Adrenal gland (tissue), 9 donors: ENCODE measurements at regions not wholly inside any gene's neighbourhood (a gene's known extent, or its start where the extent isn't known, plus 50 kb on each side); places are given as distances from the start of the nearest gene placed in this dataset.

ENCODE experiments used
- DNase-seq, 7 donors: peaks; one replicate each; pipeline ENCODE4 v3.0.0-alpha.2; 2019 to 2020
- H3K27ac ChIP-seq, 5 donors: fragments of 200-600 bp; sonication (generic) in 4 of 5; 1 replicate in 3 of 5; 2 replicates in 2 of 5; pipeline versions ENCODE4 v1.5.1 to v1.8.0; 2016 to 2020; ENCODE audit warnings: mild to moderate bottlenecking in 1 of 5
- H3K27me3 ChIP-seq: fragments of 200-600 bp; 2 replicates; pipeline ENCODE4 v1.8.0; 2021
- H3K36me3 ChIP-seq, 2 donors: fragments of 200-600 bp; replicated peaks in 1 of 2; 1 replicate in 1 of 2; 2 replicates in 1 of 2; pipeline versions ENCODE4 v1.5.1 to v1.8.0; 2018 to 2022
- H3K4me1 ChIP-seq, 2 donors: fragments of 200-600 bp; replicated peaks in 1 of 2; 1 replicate in 1 of 2; 2 replicates in 1 of 2; pipeline versions ENCODE4 v1.5.1 to v1.8.0; 2018 to 2021
- H3K4me3 ChIP-seq, 4 donors: fragments of 200-600 bp; sonication (generic) in 3 of 4; one replicate each; pipeline ENCODE4 v1.5.1; 2016 to 2018
- H3K9me3 ChIP-seq, 3 donors: fragments of 200-600 bp; sonication (generic) in 1 of 3; replicated peaks in 1 of 3; 1 replicate in 2 of 3; 2 replicates in 1 of 3; pipeline versions ENCODE4 v1.5.1 to v1.8.0; 2016 to 2021
- POLR2A ChIP-seq, 2 donors: fragments of 450-650 bp; IDR thresholded peaks; one replicate each; pipeline ENCODE4 v1.6.1; 2017; ENCODE audit warnings: antibody characterized with exemption in 2 of 2, mild to moderate bottlenecking in 2 of 2, moderate library complexity in 1 of 2
- WGBS, 4 donors: extraction: QIAGEN DNeasy Blood & Tissue Kit in 2 of 4; methylation state at CpG; one replicate each; pipeline versions ENCODE4 v1.1.5 to v1.1.7; 2013 to 2017; 5-methylcytosine and 5-hydroxymethylcytosine counted together
- intact Hi-C, 2 donors: fragments of 100-400 bp; cut with DNase I; formaldehyde crosslinking; loops; one replicate each; pipeline versions ENCODE4 v1.14.1 to v1.15.0; 2022 to 2023
- TF ChIP-seq, protein P1 (sequence below), 6 experiments: fragments of 450-650 bp in 4 of 6; fragments of 200-600 bp in 2 of 6; sonication (generic) in 1 of 6; IDR thresholded peaks; 1 replicate in 5 of 6; 2 replicates in 1 of 6; pipeline versions ENCODE4 v1.5.1 to v1.8.0; 2016 to 2021; ENCODE audit warnings: antibody characterized with exemption in 6 of 6, mild to moderate bottlenecking in 2 of 6, moderate library complexity in 1 of 6
- donor health status: healthy with polysubstance abuse.
- donor health status: Bipolar disorder and iron deficiency.
- donor health status: DM: yes; HTN: yes; CAD: no.
- donor health status: DM: no; HTN: no; CAD: no.
- donor health status: DM: no; HTN: no; CAD: no.

DNA sequence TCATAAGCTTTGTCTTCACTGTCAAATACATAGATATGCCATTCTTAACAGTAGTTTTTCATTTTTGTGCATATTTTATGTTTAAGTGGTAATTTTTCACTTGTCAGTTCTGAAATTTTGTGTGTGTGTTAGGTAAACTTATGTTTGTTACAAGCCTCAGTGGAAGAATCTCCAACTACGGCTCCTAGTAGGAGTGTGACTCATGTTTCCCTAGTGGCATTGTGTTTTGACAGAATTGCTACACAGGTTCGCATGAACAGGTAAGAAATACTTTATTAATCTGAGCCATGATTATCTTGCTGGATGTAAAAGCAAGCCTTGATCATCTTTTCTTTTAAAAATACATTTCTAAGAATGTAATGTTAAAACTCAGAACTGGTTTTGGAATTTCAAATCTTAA is 94.4 kb downstream of the BLTP1 start:
- 87 to 96% (median 93%) methylated on average over 2 of the region's 2 CpGs for WGBS, 4 donors
- intact Hi-C loops: loop anchor here in 1 of 2 donors (5.0 kb wide), 1 partner anchor 36 kb away; no protein-coding TSS in a partner anchor
- no peak overlapping the region for H3K4me3 ChIP-seq
- no peak for DNase-seq
- H3K36me3 ChIP-seq: peaks cover 0 to 29% of the 10 kb centered on the region in 2 donors
- H3K4me1 ChIP-seq: no peaks in the 10 kb centered on the region
- H3K27me3 ChIP-seq: no peaks in the 10 kb centered on the region
- H3K27ac ChIP-seq: no peak overlapping the region
- peaks cover 0 to 6% (median 0%) of the 10 kb centered on the region in 3 donors for H3K9me3 ChIP-seq
- TF ChIP-seq POLR2A (IDR thresholded peaks at IDR 0.05): no peak
- TF ChIP-seq, protein P1, sequence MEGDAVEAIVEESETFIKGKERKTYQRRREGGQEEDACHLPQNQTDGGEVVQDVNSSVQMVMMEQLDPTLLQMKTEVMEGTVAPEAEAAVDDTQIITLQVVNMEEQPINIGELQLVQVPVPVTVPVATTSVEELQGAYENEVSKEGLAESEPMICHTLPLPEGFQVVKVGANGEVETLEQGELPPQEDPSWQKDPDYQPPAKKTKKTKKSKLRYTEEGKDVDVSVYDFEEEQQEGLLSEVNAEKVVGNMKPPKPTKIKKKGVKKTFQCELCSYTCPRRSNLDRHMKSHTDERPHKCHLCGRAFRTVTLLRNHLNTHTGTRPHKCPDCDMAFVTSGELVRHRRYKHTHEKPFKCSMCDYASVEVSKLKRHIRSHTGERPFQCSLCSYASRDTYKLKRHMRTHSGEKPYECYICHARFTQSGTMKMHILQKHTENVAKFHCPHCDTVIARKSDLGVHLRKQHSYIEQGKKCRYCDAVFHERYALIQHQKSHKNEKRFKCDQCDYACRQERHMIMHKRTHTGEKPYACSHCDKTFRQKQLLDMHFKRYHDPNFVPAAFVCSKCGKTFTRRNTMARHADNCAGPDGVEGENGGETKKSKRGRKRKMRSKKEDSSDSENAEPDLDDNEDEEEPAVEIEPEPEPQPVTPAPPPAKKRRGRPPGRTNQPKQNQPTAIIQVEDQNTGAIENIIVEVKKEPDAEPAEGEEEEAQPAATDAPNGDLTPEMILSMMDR (IDR thresholded peaks at IDR 0.05): no peak

DNA sequence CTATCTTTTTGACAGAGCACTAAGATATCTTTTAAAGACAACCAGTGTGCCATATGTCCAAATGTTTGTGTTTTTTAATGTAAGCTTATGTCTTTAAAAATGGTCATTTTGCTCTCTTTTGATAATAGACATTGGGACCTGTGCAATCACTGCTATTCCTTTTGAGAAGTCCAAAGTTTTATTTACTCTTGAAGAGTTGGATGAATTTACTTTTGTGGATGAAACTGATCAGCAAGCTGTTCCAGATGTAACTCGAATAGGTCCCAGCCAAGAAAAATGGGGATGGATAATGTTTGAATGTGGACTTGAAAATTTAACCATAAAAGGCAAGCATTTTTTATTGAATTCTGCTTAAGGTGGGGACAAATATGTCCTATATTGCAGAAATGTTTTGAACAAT is 97.2 kb downstream of the BLTP1 start:
- Histone ChIP-seq H3K4me3 (no peak overlapping the region), H3K36me3 (peaks cover 0 to 50% of the 10 kb centered on the region in 2 donors), H3K9me3 (peaks cover 0 to 6% (median 0%) of the 10 kb centered on the region in 3 donors), H3K27ac (no peak overlapping the region), H3K4me1 (no peaks in the 10 kb centered on the region), H3K27me3 (no peaks in the 10 kb centered on the region)
- TF ChIP-seq, protein P1 (IDR thresholded peaks at IDR 0.05): no peak
- no peak for TF ChIP-seq POLR2A (IDR thresholded peaks at IDR 0.05)
- WGBS, 4 donors: 80 to 95% (median 91%) methylated on average over 1 of the region's 1 CpG
- no peak for DNase-seq
- intact Hi-C loops: loop anchor here in 1 of 2 donors (5.0 kb wide), 1 partner anchor 33 kb away; no protein-coding TSS in a partner anchor

DNA sequence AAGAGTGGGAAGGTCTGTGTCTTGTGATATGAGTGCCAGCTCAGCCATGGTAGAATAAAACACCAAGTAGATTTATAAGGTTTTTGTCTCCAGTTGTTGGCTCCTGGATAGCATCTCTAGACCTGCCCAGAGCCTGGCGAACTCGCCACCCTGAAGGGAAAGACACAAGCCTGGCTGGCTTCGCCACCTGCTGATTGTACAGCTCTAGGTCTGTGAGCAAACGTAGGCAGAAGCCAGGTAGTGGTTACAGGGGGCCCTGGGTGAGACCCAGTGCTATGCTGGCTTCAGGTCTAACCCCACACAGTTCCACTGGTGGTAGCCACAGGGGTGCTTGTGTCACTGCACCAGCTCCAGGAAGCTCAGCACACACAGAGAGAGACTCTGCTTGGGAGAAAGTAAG is 100.5 kb downstream of the BLTP1 start:
- H3K4me3 ChIP-seq: no peak overlapping the region
- H3K27me3 ChIP-seq: no peaks in the 10 kb centered on the region
- no peak for DNase-seq
- peaks cover 0 to 6% (median 0%) of the 10 kb centered on the region in 3 donors for H3K9me3 ChIP-seq
- intact Hi-C loops: no loop called here
- H3K36me3 ChIP-seq: peaks cover 3 to 60% of the 10 kb centered on the region in 2 donors
- TF ChIP-seq POLR2A (IDR thresholded peaks at IDR 0.05): no peak
- TF ChIP-seq, protein P1 (IDR thresholded peaks at IDR 0.05): no peak
- WGBS, 4 donors: 96 to 98% (median 97%) methylated on average over 4 of the region's 4 CpGs
- H3K27ac ChIP-seq: no peak overlapping the region
- no peaks in the 10 kb centered on the region for H3K4me1 ChIP-seq

DNA sequence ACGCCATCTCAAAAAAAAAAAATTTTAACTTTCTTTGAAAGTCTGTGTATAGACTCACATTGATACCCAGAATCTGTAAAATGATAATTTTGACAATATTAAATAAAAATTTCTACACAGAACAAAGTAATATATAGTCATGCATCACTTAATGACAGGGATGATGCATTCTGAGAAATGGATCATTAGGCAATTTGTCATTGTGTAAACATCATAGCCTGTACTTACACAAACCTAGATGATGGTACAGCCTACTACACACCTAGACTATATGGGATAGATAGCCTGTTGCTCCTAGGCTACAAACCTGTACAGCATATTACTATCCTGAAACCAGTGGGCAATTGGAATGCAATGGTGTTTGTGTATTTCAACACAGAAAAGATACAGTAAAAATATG is 107.7 kb downstream of the BLTP1 start:
- Histone ChIP-seq H3K27me3 (no peaks in the 10 kb centered on the region), H3K27ac (no peak overlapping the region), H3K4me3 (no peak overlapping the region), H3K36me3 (peaks cover 3 to 33% of the 10 kb centered on the region in 2 donors), H3K4me1 (no peaks in the 10 kb centered on the region), H3K9me3 (no peaks in the 10 kb centered on the region)
- 94 to 100% (median 97%) methylated on average over 1 of the region's 1 CpG for WGBS, 4 donors
- TF ChIP-seq, protein P1 (IDR thresholded peaks at IDR 0.05): no peak
- no peak for TF ChIP-seq POLR2A (IDR thresholded peaks at IDR 0.05)
- DNase-seq: no peak
- intact Hi-C loops: no loop called here
